ENCODE measurements at regions not wholly inside any gene's neighbourhood (a gene's known extent, or its start where the extent isn't known, plus 50 kb on each side); places are given as distances from the start of the nearest gene placed in this dataset.

GRCh38 chr6:9233226-9233625, 797.9 kb upstream of the SLC35B3 start:
- TF ChIP-seq GATA3 (IDR thresholded peaks at IDR 0.05; ENCODE audit: low read depth, low read length) (no peak), GATA2 (IDR thresholded peaks at IDR 0.05; ENCODE audit: low read depth, low read length) (no peak)

GRCh38 chr6:9225441-9225871, 790.1 kb upstream of the SLC35B3 start:
- TF ChIP-seq GATA3 (IDR thresholded peaks at IDR 0.05; ENCODE audit: low read depth, low read length) (no peak), GATA2 (IDR thresholded peaks at IDR 0.05; ENCODE audit: low read depth, low read length) (no peak)

DNA sequence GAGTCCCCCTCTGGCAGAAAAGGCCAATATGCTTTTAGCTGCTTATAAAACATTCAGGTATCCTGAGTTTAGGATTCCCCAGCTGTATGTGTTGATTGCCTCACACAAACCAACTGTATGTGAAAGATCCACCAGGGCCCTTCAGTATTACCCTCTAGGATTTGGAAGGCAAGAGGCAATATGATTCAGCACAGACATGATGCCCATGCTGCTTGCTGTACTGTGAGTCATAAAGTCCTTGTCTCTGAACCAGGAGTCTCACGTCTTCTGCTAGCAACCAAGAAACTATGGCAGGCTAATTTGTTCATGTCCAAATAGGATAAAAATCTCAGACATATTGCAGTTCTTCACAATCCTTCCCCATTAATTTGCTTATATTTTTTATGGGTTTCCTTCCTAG, 789.2 kb upstream of the SLC35B3 start:
- TF ChIP-seq GATA2 (IDR thresholded peaks at IDR 0.05; ENCODE audit: low read depth, low read length) = no peak
- TF ChIP-seq GATA3 (IDR thresholded peaks at IDR 0.05; ENCODE audit: low read depth, low read length) = no peak

DNA sequence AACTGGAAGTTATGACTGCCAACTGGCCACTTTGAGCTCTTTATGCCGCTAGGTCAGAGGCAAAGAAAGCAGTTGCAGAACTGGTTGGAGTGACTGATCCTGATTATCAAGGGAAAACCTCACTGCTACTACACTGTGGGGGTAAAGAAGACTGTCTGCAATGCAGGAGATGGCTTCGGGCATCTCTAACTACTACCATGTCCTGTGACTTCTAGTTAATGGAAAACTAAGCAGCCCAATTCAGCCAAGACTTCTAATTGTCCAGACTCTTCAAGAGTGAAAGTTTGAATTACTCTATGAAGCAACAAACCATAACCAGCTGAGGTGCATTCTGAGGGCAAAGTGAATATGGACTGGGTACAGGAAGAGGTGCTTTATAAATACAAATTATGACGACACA, 773.6 kb upstream of the SLC35B3 start:
- TF ChIP-seq GATA2 (IDR thresholded peaks at IDR 0.05; ENCODE audit: low read depth, low read length) (no peak), GATA3 (IDR thresholded peaks at IDR 0.05; ENCODE audit: low read depth, low read length) (no peak)

- no peak for TF ChIP-seq GATA3 (IDR thresholded peaks at IDR 0.05; ENCODE audit: low read depth, low read length)
- no peak for TF ChIP-seq GATA2 (IDR thresholded peaks at IDR 0.05; ENCODE audit: low read depth, low read length)
Observed at GRCh38 chr6:9205645-9206044, 770.3 kb upstream of the SLC35B3 start.

- TF ChIP-seq GATA2 (IDR thresholded peaks at IDR 0.05; ENCODE audit: low read depth, low read length) (no peak), GATA3 (IDR thresholded peaks at IDR 0.05; ENCODE audit: low read depth, low read length) (no peak)
Observed at GRCh38 chr6:9204171-9204570, 768.8 kb upstream of the SLC35B3 start.

DNA sequence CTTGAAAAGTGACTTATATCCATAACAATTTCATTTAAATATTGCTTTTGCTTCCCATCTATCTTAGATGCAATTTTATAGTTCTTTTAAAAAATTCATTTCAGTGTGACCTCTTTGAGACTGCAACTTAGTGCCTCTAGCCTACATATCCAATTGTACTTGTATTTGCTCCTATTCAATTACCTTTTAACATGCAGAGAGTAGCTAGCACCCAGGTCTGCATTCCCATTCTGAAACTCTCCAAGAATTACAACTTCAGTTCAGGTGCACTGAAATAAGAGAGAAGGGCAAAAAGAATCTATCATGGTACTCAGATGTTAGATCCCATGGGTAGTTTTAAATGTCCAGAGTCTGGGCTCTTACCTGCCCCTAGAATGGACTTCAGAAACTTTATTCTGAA, 765.4 kb upstream of the SLC35B3 start:
- TF ChIP-seq GATA3 (IDR thresholded peaks at IDR 0.05; ENCODE audit: low read depth, low read length) (no peak), GATA2 (IDR thresholded peaks at IDR 0.05; ENCODE audit: low read depth, low read length) (no peak)

- TF ChIP-seq GATA3 (IDR thresholded peaks at IDR 0.05; ENCODE audit: low read depth, low read length) (no peak), GATA2 (IDR thresholded peaks at IDR 0.05; ENCODE audit: low read depth, low read length) (no peak)
Observed at GRCh38 chr6:9197726-9198125, 762.4 kb upstream of the SLC35B3 start.

DNA sequence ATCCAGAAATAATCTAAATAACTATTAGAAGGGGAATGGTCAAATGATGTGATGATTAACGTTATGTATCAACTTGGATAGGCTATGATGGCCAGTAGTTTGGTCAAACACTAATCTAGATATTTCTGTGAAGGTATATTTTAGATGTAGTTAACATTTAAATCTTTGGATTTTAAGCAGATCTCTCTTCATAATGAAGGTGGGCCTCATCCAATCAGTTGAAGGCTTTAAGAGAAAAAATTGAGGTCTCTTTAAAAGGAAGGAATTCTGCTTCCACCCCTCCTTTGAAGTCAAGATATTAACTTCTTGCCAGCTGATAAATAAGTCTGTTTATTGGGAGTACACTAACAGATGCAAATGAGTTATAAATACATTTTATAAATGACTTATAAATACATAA, 760.0 kb upstream of the SLC35B3 start:
- no peak for TF ChIP-seq GATA3 (IDR thresholded peaks at IDR 0.05; ENCODE audit: low read depth, low read length)
- no peak for TF ChIP-seq GATA2 (IDR thresholded peaks at IDR 0.05; ENCODE audit: low read depth, low read length)

DNA sequence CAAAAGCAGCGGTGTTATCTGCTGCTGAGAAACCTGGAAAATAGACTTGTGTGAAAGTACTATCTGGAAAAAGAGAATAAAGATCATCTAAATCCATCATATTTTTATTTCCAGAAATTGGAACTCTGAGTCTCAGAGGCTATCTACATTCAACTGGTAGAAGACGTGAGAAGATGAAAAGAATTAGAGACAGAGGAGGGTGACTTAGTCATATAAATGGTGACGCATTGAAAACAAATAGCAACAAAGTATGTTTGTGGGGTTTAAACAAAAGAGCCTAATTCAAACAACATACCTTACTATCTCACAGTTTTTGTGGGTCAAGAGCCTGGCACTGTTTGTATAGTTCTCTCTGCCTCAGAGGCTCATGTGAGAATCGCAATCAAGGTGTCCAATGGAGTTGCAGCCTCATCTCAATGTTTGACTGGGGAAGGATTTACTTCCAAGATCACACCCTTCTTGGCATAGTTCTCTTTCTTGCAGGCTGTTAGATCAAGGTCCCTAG, 757.1 kb upstream of the SLC35B3 start:
- no peak for TF ChIP-seq GATA3 (IDR thresholded peaks at IDR 0.05; ENCODE audit: low read depth, low read length)
- no peak for TF ChIP-seq GATA2 (IDR thresholded peaks at IDR 0.05; ENCODE audit: low read depth, low read length)

DNA sequence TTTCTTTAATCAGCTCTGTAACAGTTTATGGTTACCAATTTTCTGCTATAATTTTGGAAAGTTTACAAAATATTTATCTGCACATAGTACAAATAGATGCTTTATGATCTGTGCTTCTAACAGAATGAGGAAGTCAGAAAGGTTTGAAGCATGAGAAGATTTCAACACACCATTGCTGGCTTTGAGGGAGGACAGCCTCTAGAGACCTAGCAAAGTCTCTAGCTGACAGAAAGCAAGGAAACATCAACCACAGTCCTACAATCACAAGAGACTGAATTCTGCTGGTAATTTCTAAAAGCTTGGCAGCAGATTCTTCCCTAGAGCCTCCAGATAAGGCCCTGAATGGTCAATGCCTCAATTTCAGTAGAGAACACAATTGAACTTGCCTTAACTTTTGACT, 750.8 kb upstream of the SLC35B3 start:
- TF ChIP-seq GATA2 (IDR thresholded peaks at IDR 0.05; ENCODE audit: low read depth, low read length) (no peak), GATA3 (IDR thresholded peaks at IDR 0.05; ENCODE audit: low read depth, low read length) (no peak)

DNA sequence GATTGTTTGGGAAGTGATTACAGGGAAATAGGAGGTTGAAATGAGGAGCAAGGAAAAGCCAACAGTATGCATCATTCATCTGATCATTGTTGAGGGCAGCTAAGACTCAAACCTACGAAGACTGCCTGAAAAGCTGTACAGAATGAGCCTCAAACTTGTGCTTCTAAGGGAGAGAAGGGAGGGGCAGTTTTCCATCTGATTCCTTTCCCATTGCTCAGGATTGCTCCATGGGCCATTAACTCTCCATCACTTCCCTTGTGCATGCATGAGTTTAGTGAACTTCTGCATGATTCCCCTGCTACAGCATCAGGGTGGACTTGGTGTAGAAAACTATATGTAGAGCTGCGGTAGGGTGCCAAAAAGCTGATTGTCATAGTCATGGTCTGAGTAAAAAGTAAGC, 742.7 kb upstream of the SLC35B3 start:
- no peak for TF ChIP-seq GATA3 (IDR thresholded peaks at IDR 0.05; ENCODE audit: low read depth, low read length)
- no peak for TF ChIP-seq GATA2 (IDR thresholded peaks at IDR 0.05; ENCODE audit: low read depth, low read length)

DNA sequence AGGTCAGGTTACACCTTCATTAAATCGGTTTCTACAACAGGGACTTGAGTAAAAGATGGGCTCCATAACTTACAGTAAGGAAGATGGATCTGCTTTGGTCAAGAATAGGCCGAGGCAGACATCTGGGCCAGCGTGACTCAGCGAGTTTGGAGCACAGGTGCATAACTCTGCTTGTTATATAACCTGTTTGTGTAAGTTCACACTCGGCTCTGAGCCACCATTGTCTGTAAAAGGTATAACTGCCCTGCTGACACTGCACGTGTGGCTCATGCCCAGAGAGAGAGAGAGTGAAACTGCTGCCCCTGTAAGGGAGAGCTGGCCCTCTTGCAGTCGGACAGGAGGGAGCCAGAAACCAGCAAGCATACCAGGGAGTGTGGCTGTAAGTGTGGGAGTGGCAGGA, 737.9 kb upstream of the SLC35B3 start:
- TF ChIP-seq GATA3 (IDR thresholded peaks at IDR 0.05; ENCODE audit: low read depth, low read length) = no peak
- TF ChIP-seq GATA2 (IDR thresholded peaks at IDR 0.05; ENCODE audit: low read depth, low read length) = no peak

DNA sequence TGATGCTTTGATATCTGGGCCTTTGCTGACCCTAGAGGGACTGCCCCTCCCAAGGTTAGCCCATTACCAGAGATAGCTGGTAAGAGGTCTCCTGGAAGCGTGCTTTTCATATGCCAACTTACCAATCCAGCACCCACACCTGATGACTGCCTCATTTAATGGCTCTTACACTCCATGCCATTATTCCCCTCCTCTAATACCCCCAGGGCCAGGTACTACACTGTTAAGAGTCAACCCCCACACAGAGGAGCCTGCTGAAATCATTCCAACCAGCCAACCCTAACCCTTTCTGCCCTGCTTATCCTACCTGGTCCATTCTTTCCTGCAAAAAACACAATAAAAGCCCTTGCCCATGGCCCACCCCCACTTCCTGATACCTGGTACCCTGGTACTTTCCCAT, 736.8 kb upstream of the SLC35B3 start:
- TF ChIP-seq GATA2 (IDR thresholded peaks at IDR 0.05; ENCODE audit: low read depth, low read length) (no peak), GATA3 (IDR thresholded peaks at IDR 0.05; ENCODE audit: low read depth, low read length) (no peak)

- TF ChIP-seq GATA2 (IDR thresholded peaks at IDR 0.05; ENCODE audit: low read depth, low read length) = no peak
- TF ChIP-seq GATA3 (IDR thresholded peaks at IDR 0.05; ENCODE audit: low read depth, low read length) = no peak
Observed at GRCh38 chr6:9168669-9169068, 733.3 kb upstream of the SLC35B3 start.

- TF ChIP-seq GATA3 (IDR thresholded peaks at IDR 0.05; ENCODE audit: low read depth, low read length) (no peak), GATA2 (IDR thresholded peaks at IDR 0.05; ENCODE audit: low read depth, low read length) (no peak)
Observed at GRCh38 chr6:9161731-9162130, 726.4 kb upstream of the SLC35B3 start.

Measured in SH-SY5Y (cell line).